Spleen (tissue), 11 donors: ENCODE measurements at regions not wholly inside any gene's neighbourhood (a gene's known extent, or its start where the extent isn't known, plus 50 kb on each side); places are given as distances from the start of the nearest gene placed in this dataset.

Experiments used
- DNase-seq: peaks from one replicate; pipeline ENCODE4 v3.0.0-alpha.2; 2020
- H3K27ac ChIP-seq, 8 donors: fragments of 200-600 bp; sonication (generic) in 7 of 8; 1 replicate in 4 of 8; 2 replicates in 4 of 8; pipeline versions ENCODE4 v1.5.0 to v1.8.0; 2016 to 2021; ENCODE audit warnings: inconsistent platforms in 4 of 8, mild to moderate bottlenecking in 4 of 8, moderate library complexity in 1 of 8
- H3K27me3 ChIP-seq, 7 donors: fragments of 200-600 bp; sonication (generic) in 6 of 7; replicated peaks in 1 of 7; 1 replicate in 4 of 7; 2 replicates in 3 of 7; pipeline versions ENCODE4 v1.5.0 to v1.8.0; 2016 to 2021; ENCODE audit warnings: inconsistent platforms in 3 of 7, mild to moderate bottlenecking in 1 of 7
- H3K36me3 ChIP-seq, 6 donors: fragments of 200-600 bp; sonication (generic) in 5 of 6; 1 replicate in 4 of 6; 2 replicates in 2 of 6; pipeline versions ENCODE4 v1.5.0 to v1.8.0; 2016 to 2021; ENCODE audit warnings: inconsistent platforms in 2 of 6
- H3K4me1 ChIP-seq, 6 donors: fragments of 200-600 bp; sonication (generic) in 5 of 6; 1 replicate in 3 of 6; 2 replicates in 3 of 6; pipeline versions ENCODE4 v1.5.0 to v1.8.0; 2016 to 2021; ENCODE audit warnings: inconsistent platforms in 3 of 6
- H3K4me3 ChIP-seq, 8 donors: fragments of 200-600 bp; sonication (generic) in 7 of 8; 1 replicate in 4 of 8; 2 replicates in 4 of 8; pipeline versions ENCODE4 v1.5.0 to v1.8.0; 2016 to 2021; ENCODE audit warnings: inconsistent platforms in 4 of 8, mild to moderate bottlenecking in 4 of 8, moderate library complexity in 2 of 8
- H3K9me3 ChIP-seq, 8 donors: fragments of 200-600 bp; sonication (generic) in 7 of 8; 1 replicate in 4 of 8; 2 replicates in 4 of 8; pipeline versions ENCODE4 v1.5.0 to v1.8.0; 2016 to 2021; ENCODE audit warnings: inconsistent platforms in 4 of 8
- CTCF ChIP-seq, 11 experiments: fragments of 200-600 bp in 7 of 11; fragments of 450-650 bp in 4 of 11; sonication (generic) in 4 of 11; IDR thresholded peaks in 8 of 11; conservative IDR thresholded peaks in 3 of 11; 1 replicate in 7 of 11; 2 replicates in 4 of 11; pipeline versions ENCODE4 v1.4.0 to v1.8.0; 2016 to 2021; ENCODE audit warnings: antibody characterized with exemption in 11 of 11, inconsistent platforms in 4 of 11, mild to moderate bottlenecking in 1 of 11
- POLR2A ChIP-seq, 3 donors: fragments of 450-650 bp; IDR thresholded peaks; one replicate each; pipeline ENCODE4 v1.5.1; 2017; ENCODE audit warnings: antibody characterized with exemption in 3 of 3, mild to moderate bottlenecking in 1 of 3
- POLR2AphosphoS5 ChIP-seq, 3 donors: sonication (generic); formaldehyde crosslinking; IDR thresholded peaks; one replicate each; pipeline ENCODE4 v1.5.1; 2017; ENCODE audit warnings: antibody characterized with exemption in 3 of 3
- WGBS, 5 donors: extraction: QIAGEN DNeasy Blood & Tissue Kit in 3 of 5; methylation state at CpG; one replicate each; pipeline versions ENCODE4 v1.1.5 to v1.1.7; 2013 to 2018; 5-methylcytosine and 5-hydroxymethylcytosine counted together
- intact Hi-C: fragments of 100-400 bp; cut with DNase I; formaldehyde crosslinking; loops from one replicate; pipeline ENCODE4 v1.15.0; 2023; ENCODE audit warnings: low total_unique reads
- donor health status: healthy with polysubstance abuse.
- donor health status: DM: no; HTN: no; CAD: no; lungs with moderate emphysema.
- donor health status: DM: no; HTN: no; CAD: no.
- donor health status: Bipolar disorder and iron deficiency.
- donor health status: healthy.
- donor health status: DM: no; HTN: no; CAD: no.
- donor health status: DM: yes; HTN: yes; CAD: no.

GRCh38 chr5:54927097-54927746 is 58.2 kb downstream of the ESM1 start:
- H3K9me3 ChIP-seq: peaks cover 5 to 40% (median 31%) of the 10 kb centered on the region in 8 donors
- H3K4me3 ChIP-seq: no peak overlapping the region
- no peaks in the 10 kb centered on the region for H3K4me1 ChIP-seq
- H3K27ac ChIP-seq: no peak overlapping the region
- H3K36me3 ChIP-seq: no peaks in the 10 kb centered on the region
- DNase-seq: no peak
- intact Hi-C loops: no loop called here
- peaks cover 0 to 18% (median 0%) of the 10 kb centered on the region in 7 donors for H3K27me3 ChIP-seq
- no peak for TF ChIP-seq POLR2AphosphoS5 (IDR thresholded peaks at IDR 0.05)
- no peak for TF ChIP-seq POLR2A (IDR thresholded peaks at IDR 0.05)
- TF ChIP-seq CTCF (IDR thresholded peaks at IDR 0.05 in 8 of 11, conservative IDR thresholded peaks at IDR 0.05 in 3 of 11): no peak
- 50 to 76% (median 60%) methylated on average over 4 of the region's 4 CpGs for WGBS, 5 donors

- no peak for TF ChIP-seq CTCF (IDR thresholded peaks at IDR 0.05 in 8 of 11, conservative IDR thresholded peaks at IDR 0.05 in 3 of 11)
- no peak for TF ChIP-seq POLR2AphosphoS5 (IDR thresholded peaks at IDR 0.05)
- TF ChIP-seq POLR2A (IDR thresholded peaks at IDR 0.05): no peak
- no peak for DNase-seq
- peaks cover 5 to 40% (median 31%) of the 10 kb centered on the region in 8 donors for H3K9me3 ChIP-seq
- H3K4me3 ChIP-seq: no peak overlapping the region
- no peaks in the 10 kb centered on the region for H3K4me1 ChIP-seq
- no peaks in the 10 kb centered on the region for H3K36me3 ChIP-seq
- peaks cover 0 to 3% (median 0%) of the 10 kb centered on the region in 7 donors for H3K27me3 ChIP-seq
- no peak overlapping the region for H3K27ac ChIP-seq
- intact Hi-C loops: no loop called here
Observed at GRCh38 chr5:54924487-54924886, 60.9 kb downstream of the ESM1 start.

- no peaks in the 10 kb centered on the region for H3K9me3 ChIP-seq
- intact Hi-C loops: no loop called here
Observed at GRCh38 chr5:54917323-54917722, 68.1 kb downstream of the ESM1 start.

More at GRCh38 chr5:54917323-54917722, 68.1 kb downstream of the ESM1 start:
- H3K27me3 ChIP-seq: peaks cover 0 to 14% (median 0%) of the 10 kb centered on the region in 7 donors
- no peak overlapping the region for H3K4me3 ChIP-seq
- H3K36me3 ChIP-seq: no peaks in the 10 kb centered on the region
- DNase-seq: no peak
- H3K27ac ChIP-seq: no peak overlapping the region
- TF ChIP-seq POLR2AphosphoS5 (IDR thresholded peaks at IDR 0.05) (no peak), POLR2A (IDR thresholded peaks at IDR 0.05) (no peak), CTCF (IDR thresholded peaks at IDR 0.05 in 8 of 11, conservative IDR thresholded peaks at IDR 0.05 in 3 of 11) (no peak)
- no peaks in the 10 kb centered on the region for H3K4me1 ChIP-seq
